D721Med (cell line): ENCODE measurements at regions not wholly inside any gene's neighbourhood (a gene's known extent, or its start where the extent isn't known, plus 50 kb on each side); places are given as distances from the start of the nearest gene placed in this dataset.

Experiments used
- DNase-seq: peaks from one replicate; pipeline ENCODE4 v3.0.0; 2011; ENCODE audit warnings: low spot score; ENCODE audit not compliant: insufficient read length
- FAIRE-seq: peaks from 2 replicates; lab custom pipeline; 2011; peaks lifted over from hg19 to GRCh38; lab: Jason Lieb, UNC
- CTCF ChIP-seq: IDR thresholded peaks from 2 replicates; pipeline ENCODE4 v1.5.1; 2012; ENCODE audit warnings: mild to moderate bottlenecking, control low read depth; ENCODE audit not compliant: insufficient read depth; ENCODE audit errors: missing control alignments

- no peak for FAIRE-seq
- DNase-seq: no peak
- TF ChIP-seq CTCF: no peak
Observed at GRCh38 chr4:126230269-126230668, 915.5 kb downstream of the FAT4 start.

- no peak for TF ChIP-seq CTCF
- DNase-seq (no peak), FAIRE-seq (no peak)
Observed at GRCh38 chr4:126233483-126233882, 918.7 kb downstream of the FAT4 start.

- no peak for DNase-seq
- no peak for TF ChIP-seq CTCF
- no peak for FAIRE-seq
Observed at GRCh38 chr4:126238013-126238412, 923.3 kb downstream of the FAT4 start.

- DNase-seq: no peak
- no peak for FAIRE-seq
- no peak for TF ChIP-seq CTCF
Observed at GRCh38 chr4:126241634-126242033, 926.9 kb downstream of the FAT4 start.

GRCh38 chr4:126242679-126243390, 928.1 kb downstream of the FAT4 start:
- no peak for TF ChIP-seq CTCF
- FAIRE-seq (no peak), DNase-seq (no peak)

GRCh38 chr4:126247409-126247808, 932.7 kb downstream of the FAT4 start:
- DNase-seq (no peak), FAIRE-seq (no peak)
- no peak for TF ChIP-seq CTCF

- DNase-seq: no peak
- no peak for FAIRE-seq
- TF ChIP-seq CTCF: no peak
Observed at GRCh38 chr4:126250006-126250405, 935.3 kb downstream of the FAT4 start.
